ENCODE measurements at regions not wholly inside any gene's neighbourhood (a gene's known extent, or its start where the extent isn't known, plus 50 kb on each side); places are given as distances from the start of the nearest gene placed in this dataset.
"Not testable (repeated sequence)": the region's sequence is repeated elsewhere in the genome, so short reads cannot be mapped to it uniquely, and the experiment has no call there.

- not testable (repeated sequence) for TF ChIP-seq CTCF (IDR thresholded peaks at IDR 0.05; ENCODE audit: extremely low read depth in 1 of 2, insufficient read depth in 1 of 2, low read depth in 1 of 2, low read length in 2 of 2); POLR2A (IDR thresholded peaks at IDR 0.05; ENCODE audit: low read depth, low read length); EZH2 (IDR thresholded peaks at IDR 0.05; ENCODE audit: borderline replicate concordance, low read depth, low read length, severe bottlenecking)
These were observed 80.2 kb upstream of the SYN3 start for GRCh38 chr22:33138333-33138732.

Data from endothelial cell of umbilical vein (primary cell).